ENCODE measurements at regions not wholly inside any gene's neighbourhood (a gene's known extent, or its start where the extent isn't known, plus 50 kb on each side); places are given as distances from the start of the nearest gene placed in this dataset.
A peak's percentile ranks its signal among the peaks of the same experiment; 100 is the strongest.

- DNase-seq, result peak in 1 of 56 donors; percentile 7
Measured at GRCh38 chr7:48703466-48703865, 220.9 kb upstream of the CDC14C start.

GRCh38 chr7:48708122-48708521 lies 216.2 kb upstream of the CDC14C start:
- no peak for DNase-seq

- DNase-seq, result peak in 4 of 56 donors; percentile 2 to 12 (median 6)
Measured at GRCh38 chr7:48708635-48709034, 215.7 kb upstream of the CDC14C start.

DNA sequence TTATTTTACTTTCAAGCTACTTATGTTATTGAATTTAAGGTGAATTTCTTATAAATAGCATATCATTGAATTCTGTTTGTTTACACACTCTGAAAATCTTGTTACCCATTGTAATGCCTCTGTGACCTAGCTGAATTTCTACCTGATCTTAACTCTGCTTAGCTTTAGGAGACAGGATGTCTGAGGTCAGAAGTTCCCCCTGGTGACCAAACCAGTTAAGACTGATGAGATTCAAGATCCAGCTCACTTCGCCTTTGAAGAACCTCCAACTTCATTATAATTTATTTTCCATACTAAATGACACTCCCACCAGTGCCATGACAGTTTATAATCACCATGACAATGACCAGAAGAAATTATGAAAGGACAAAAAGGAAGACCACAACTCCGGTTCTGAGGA lies 213.4 kb upstream of the CDC14C start:
- no peak for DNase-seq

DNA sequence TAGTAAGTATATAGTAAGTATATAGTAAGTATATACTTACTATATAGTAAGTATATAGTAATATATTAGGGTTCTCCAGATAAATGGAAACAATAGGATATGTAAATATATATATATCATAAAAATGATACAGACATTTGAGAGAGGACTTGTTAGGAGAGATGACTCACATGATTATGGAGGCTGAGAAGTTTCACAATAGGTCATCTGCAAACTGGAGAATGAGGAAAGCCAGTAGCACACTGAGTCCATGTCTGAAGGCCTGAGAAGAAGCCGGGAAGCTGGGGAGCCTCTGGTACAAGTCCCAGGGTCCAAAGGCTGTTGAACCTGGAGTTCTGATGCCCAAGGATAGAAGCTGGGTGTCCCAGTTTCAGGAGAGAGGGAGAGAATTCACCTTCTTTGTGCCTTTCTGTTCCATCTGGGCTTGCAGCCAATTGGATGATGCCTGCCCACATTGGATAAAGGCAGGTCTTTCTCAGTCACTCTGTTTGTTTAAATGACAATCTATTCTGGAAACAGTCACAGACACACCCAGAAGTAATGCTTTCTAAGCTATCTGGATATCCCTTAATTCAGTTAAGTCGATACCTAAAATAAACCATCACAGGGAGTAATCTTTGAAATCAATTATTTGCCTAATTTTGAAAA lies 205.5 kb upstream of the CDC14C start:
- no peak for DNase-seq

GRCh38 chr7:48728799-48729198 lies 195.5 kb upstream of the CDC14C start:
- no peak for DNase-seq

DNA sequence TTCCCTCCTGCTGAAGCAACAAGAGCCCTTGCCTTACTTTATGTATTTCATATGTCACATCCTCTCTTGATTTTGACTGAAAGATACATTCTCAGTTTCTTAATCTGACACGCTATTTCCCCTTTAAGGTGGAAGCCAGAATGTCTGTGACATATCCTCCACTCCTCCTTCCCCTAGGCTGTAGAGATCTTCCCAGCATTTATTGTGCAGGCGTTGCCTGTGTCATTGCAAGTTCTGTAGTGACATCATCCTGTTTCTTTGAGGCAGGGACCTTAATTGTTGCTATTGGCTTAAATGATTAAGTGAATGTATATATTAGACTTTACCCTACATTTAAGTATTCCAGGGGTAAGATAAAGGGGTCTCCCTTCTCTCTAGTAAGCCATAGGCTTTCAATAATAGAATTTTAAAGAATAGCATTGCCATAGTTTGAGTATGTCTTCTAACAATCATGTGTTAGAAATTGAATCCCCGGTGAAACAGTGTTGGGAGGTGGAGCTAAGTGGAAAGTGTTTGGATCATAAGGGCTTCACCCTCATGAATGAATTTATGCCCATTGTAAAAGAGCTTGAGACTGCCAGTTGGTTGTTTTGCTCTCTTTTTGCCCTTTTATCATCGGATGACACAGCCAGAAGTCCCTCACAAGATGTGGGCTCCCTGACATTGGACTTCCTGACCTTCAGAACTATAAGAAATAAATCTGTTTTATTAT lies 189.5 kb upstream of the CDC14C start:
- no peak for DNase-seq

- peak in 3 of 56 donors; percentile 2 to 17 (median 3) for DNase-seq
Measured at GRCh38 chr7:48741545-48741944, 182.8 kb upstream of the CDC14C start.

- DNase-seq, result no peak
Measured at GRCh38 chr7:48742079-48742798, 182.1 kb upstream of the CDC14C start.

GRCh38 chr7:48748081-48748833 lies 176.1 kb upstream of the CDC14C start:
- DNase-seq, result no peak

- no peak for DNase-seq
Measured at GRCh38 chr7:48755061-48755555, 169.2 kb upstream of the CDC14C start.

DNA sequence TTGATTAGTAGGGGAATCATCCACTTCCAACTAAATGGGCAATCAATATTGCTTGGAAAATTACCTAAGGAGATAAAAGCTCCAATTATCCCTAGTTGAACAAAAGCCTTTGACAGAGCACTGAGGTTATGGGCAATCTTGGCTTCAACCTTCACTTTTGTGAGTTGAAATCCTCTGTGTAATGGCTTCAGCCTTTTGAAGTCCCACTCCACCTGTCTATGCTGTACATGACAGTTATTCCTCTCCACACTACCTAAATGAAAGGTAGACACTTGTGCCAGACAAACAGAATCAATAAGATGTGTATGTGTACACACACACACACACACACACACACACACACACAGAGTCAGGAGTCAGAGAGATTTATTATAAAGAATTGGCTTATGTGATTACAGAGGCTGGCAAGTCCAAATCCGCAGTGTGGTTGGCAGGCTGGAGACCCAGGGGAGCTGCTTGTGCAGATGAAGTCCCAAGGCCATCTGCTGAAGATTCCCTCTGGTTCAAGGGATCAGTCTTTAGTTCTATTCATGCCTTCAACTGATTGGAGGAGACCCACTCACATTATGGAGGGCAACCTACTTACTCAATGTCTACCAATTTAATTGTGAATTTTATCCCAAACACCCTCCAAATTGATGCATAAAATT lies 164.8 kb upstream of the CDC14C start:
- DNase-seq, result no peak

- DNase-seq, result no peak
Measured at GRCh38 chr7:48760528-48761265, 163.7 kb upstream of the CDC14C start.

DNA sequence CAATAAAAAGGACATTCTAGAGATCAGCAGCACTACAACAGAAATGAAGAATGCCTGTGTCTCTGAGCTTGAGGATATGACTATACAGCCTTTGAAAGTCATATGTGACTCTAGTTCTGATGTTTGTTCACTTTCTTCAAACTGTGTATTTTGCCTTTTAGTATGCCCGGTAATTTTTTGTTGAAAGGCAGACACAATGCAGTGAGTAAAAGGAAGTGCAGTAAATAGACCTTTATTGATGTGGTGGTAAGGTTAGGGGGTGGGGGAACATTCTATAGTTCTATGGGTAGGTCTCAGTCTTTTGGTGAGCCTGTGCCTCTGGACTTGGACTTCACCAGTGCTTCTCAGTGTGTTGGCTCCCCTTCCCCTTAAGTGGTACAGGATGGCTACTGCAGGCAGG lies 143.5 kb upstream of the CDC14C start:
- no peak for DNase-seq

DNA sequence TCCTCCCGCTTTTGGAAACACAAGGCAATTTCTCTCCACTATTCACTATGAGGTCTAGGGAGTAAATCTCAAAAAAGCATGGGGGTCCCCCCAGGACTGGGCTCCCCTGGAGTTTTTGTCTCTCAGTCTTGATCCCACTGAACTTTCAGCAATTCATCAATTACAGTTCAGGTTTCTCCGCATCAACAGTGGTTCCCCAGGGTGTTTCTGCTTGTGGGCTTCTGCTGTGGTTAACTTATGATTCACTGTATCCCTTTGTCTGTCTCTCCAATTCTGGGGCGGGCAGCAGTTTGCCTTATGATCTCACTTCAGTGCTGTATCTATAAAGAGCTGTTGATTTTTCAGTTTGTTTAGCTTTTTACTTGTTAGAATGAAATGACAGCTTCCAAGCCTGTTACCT lies 142.6 kb upstream of the CDC14C start:
- DNase-seq, result no peak

GRCh38 chr7:48782511-48782910 lies 141.8 kb upstream of the CDC14C start:
- no peak for DNase-seq

DNA sequence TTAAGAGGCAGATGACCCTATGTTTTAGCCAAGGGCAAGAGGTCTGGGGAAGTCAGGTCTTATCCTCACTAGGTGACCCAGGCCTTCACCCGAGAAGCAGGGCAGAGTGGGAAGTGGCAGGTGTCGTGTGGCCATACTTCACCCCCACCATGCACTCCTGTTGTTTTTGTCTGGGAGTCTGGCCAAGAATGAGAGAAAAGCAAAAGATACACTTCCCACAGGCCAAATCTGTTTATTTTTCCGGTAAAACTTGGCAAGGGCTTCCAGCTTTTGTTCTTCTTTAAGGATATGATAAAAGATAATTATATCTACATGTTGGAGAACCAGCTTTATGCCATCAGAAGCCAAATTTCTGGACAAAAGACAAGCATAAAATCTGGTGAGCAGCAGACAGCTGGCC lies 137.4 kb upstream of the CDC14C start:
- no peak for DNase-seq

DNA sequence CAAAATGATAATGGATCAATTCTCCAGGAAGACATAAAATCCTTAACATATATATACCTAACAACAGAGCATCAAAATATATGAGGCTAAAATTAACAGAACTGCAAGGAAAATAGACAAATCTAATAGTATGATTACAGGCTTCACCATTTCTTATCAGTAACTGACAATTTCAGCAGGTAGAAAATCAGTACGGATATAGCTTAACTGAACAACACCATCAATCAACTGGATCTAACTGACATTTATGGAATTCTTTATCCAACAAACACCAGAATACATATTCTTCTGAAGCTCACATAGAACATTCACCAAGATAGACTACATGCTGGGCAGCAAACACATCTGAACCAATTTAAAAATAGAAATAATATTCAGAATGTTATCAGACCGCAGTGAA lies 121.1 kb upstream of the CDC14C start:
- no peak for DNase-seq

- DNase-seq, result no peak
Measured at GRCh38 chr7:48806731-48807130, 117.6 kb upstream of the CDC14C start.

GRCh38 chr7:48811071-48811470 lies 113.3 kb upstream of the CDC14C start:
- DNase-seq, result peak in 1 of 56 donors; percentile 39
